ENCODE measurements at regions not wholly inside any gene's neighbourhood (a gene's known extent, or its start where the extent isn't known, plus 50 kb on each side); places are given as distances from the start of the nearest gene placed in this dataset.

GRCh38 chr5:82808960-82809359, 268.2 kb downstream of the TMEM167A start:
- no peak for ATAC-seq
- H3K27me3 Mint-ChIP-seq (ENCODE audit: low read depth) = no peaks in the 10 kb centered on the region
- CTCF ChIA-PET = no interaction called here

DNA sequence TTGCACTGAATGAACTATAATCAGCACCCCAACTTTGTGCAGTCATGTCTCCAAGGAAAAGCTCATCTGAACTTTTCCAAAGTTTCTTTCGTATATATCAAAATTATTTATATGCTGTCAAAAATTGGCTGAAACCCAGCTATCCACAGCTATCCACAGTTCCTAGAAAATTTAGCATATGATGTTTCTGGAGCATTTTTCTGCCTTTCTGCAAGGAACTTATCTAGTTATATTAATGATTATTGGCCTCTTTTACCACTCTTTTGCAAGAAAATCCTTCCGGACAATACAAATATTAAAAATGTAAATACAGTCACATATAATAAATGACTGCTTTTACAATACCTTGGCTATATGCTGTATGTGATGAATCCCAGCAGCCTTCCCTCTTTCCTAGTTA, 270.2 kb downstream of the TMEM167A start:
- H3K4me1 Mint-ChIP-seq = peaks cover 29% of the 10 kb centered on the region
- ChIA-PET POLR2A (no interaction called here), CTCF (no interaction called here)
- H3K27ac Mint-ChIP-seq = no peak overlapping the region
- H3K36me3 Mint-ChIP-seq = peaks cover 9% of the 10 kb centered on the region
- peaks cover 13% of the 10 kb centered on the region for H3K9me3 Mint-ChIP-seq
- DNase-seq (ENCODE audit: low spot score) = no peak
- H3K4me3 Mint-ChIP-seq = no peak overlapping the region
- H3K27me3 Mint-ChIP-seq (ENCODE audit: low read depth) = no peaks in the 10 kb centered on the region
- no peak for ATAC-seq
- TF ChIP-seq GRHL2 (CRISPR knock-in tag; IDR thresholded peaks at IDR 0.05; ENCODE audit: insufficient replicate concordance, severe bottlenecking) (no peak), ETV6 (CRISPR knock-in tag; IDR thresholded peaks at IDR 0.05) (no peak), GTF2I (CRISPR knock-in tag; conservative IDR thresholded peaks at IDR 0.05) (no peak), JUN (CRISPR knock-in tag; IDR thresholded peaks at IDR 0.05) (no peak), TEAD4 (CRISPR knock-in tag; IDR thresholded peaks at IDR 0.05) (no peak), SMAD4 (CRISPR knock-in tag; IDR thresholded peaks at IDR 0.05) (no peak), ZNF671 (CRISPR knock-in tag; IDR thresholded peaks at IDR 0.05) (no peak), ZNF281 (CRISPR knock-in tag; IDR thresholded peaks at IDR 0.05) (no peak), FOXP4 (CRISPR knock-in tag; IDR thresholded peaks at IDR 0.05) (no peak), ATF1 (CRISPR knock-in tag; IDR thresholded peaks at IDR 0.05) (no peak)
- TF ChIP-seq, protein P1, sequence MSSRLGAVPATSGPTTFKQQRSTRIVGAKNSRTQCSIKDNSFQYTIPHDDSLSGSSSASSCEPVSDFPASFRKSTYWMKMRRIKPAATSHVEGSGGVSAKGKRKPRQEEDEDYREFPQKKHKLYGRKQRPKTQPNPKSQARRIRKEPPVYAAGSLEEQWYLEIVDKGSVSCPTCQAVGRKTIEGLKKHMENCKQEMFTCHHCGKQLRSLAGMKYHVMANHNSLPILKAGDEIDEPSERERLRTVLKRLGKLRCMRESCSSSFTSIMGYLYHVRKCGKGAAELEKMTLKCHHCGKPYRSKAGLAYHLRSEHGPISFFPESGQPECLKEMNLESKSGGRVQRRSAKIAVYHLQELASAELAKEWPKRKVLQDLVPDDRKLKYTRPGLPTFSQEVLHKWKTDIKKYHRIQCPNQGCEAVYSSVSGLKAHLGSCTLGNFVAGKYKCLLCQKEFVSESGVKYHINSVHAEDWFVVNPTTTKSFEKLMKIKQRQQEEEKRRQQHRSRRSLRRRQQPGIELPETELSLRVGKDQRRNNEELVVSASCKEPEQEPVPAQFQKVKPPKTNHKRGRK (CRISPR knock-in tag; IDR thresholded peaks at IDR 0.05; ENCODE audit: borderline replicate concordance) = no peak

More at GRCh38 chr5:82808960-82809359, 268.2 kb downstream of the TMEM167A start:
- no peak for DNase-seq (ENCODE audit: low spot score)
- Mint-ChIP-seq H3K36me3 (peaks cover 9% of the 10 kb centered on the region), H3K9me3 (peaks cover 13% of the 10 kb centered on the region), H3K27ac (no peak overlapping the region; the same call in 1 of the 2 replicates), H3K4me1 (peaks cover 44% of the 10 kb centered on the region), H3K4me3 (no peak overlapping the region)
- POLR2A ChIA-PET = no interaction called here
- TF ChIP-seq SMAD3 (CRISPR knock-in tag; IDR thresholded peaks at IDR 0.05; ENCODE audit: borderline replicate concordance) (no peak), AR (CRISPR knock-in tag; IDR thresholded peaks at IDR 0.05) (no peak), PRRX2 (CRISPR knock-in tag; IDR thresholded peaks at IDR 0.05) (no peak), ZNF281 (CRISPR knock-in tag; IDR thresholded peaks at IDR 0.05) (no peak), TEAD1 (CRISPR knock-in tag; IDR thresholded peaks at IDR 0.05) (no peak), TCF7 (CRISPR knock-in tag; IDR thresholded peaks at IDR 0.05; ENCODE audit: low read depth) (no peak), MXD4 (CRISPR knock-in tag; IDR thresholded peaks at IDR 0.05; ENCODE audit: borderline replicate concordance) (no peak), USF1 (CRISPR knock-in tag; IDR thresholded peaks at IDR 0.05) (no peak), IRF2 (CRISPR knock-in tag; IDR thresholded peaks at IDR 0.05; ENCODE audit: borderline replicate concordance, low read depth) (no peak), ZNF671 (CRISPR knock-in tag; IDR thresholded peaks at IDR 0.05) (no peak)
